ENCODE measurements at regions not wholly inside any gene's neighbourhood (a gene's known extent, or its start where the extent isn't known, plus 50 kb on each side); places are given as distances from the start of the nearest gene placed in this dataset.
"Not testable (repeated sequence)": the region's sequence is repeated elsewhere in the genome, so short reads cannot be mapped to it uniquely, and the experiment has no call there.

GRCh38 chr5:99272576-99272975 is 343.8 kb upstream of the CHD1 start:
- DNase-seq = no peak

- DNase-seq = no peak
Observed at GRCh38 chr5:99258819-99259218, 330.0 kb upstream of the CHD1 start.

- no peak for DNase-seq
Observed at GRCh38 chr5:99248066-99248465, 319.3 kb upstream of the CHD1 start.

GRCh38 chr5:99247346-99247745 is 318.5 kb upstream of the CHD1 start:
- DNase-seq = no peak

- no peak for DNase-seq
Observed at GRCh38 chr5:99243111-99243510, 314.3 kb upstream of the CHD1 start.

- no peak for DNase-seq
Observed at GRCh38 chr5:99239826-99240360, 311.1 kb upstream of the CHD1 start.

- DNase-seq = no peak
Observed at GRCh38 chr5:99191206-99191745, 262.5 kb upstream of the CHD1 start.

- DNase-seq = no peak
Observed at GRCh38 chr5:99187611-99188010, 258.8 kb upstream of the CHD1 start.

- no peak for DNase-seq
Observed at GRCh38 chr5:99179206-99179605, 250.4 kb upstream of the CHD1 start.

- DNase-seq = no peak
Observed at GRCh38 chr5:99177796-99178195, 249.0 kb upstream of the CHD1 start.

- DNase-seq = no peak
Observed at GRCh38 chr5:99176186-99176585, 247.4 kb upstream of the CHD1 start.

- no peak for DNase-seq
Observed at GRCh38 chr5:99169309-99169708, 240.5 kb upstream of the CHD1 start.

GRCh38 chr5:99161538-99161937 is 232.7 kb upstream of the CHD1 start:
- DNase-seq = not testable (repeated sequence)

- no peak for DNase-seq
Observed at GRCh38 chr5:99156688-99157087, 227.9 kb upstream of the CHD1 start.

GRCh38 chr5:99143283-99143795 is 214.5 kb upstream of the CHD1 start:
- DNase-seq = not testable (repeated sequence)

GRCh38 chr5:99141534-99142128 is 212.8 kb upstream of the CHD1 start:
- no peak for DNase-seq

- no peak for DNase-seq
Observed at GRCh38 chr5:99138911-99139310, 210.1 kb upstream of the CHD1 start.

- no peak for DNase-seq
Observed at GRCh38 chr5:99133921-99134320, 205.1 kb upstream of the CHD1 start.

- DNase-seq = no peak
Observed at GRCh38 chr5:99129768-99130501, 201.1 kb upstream of the CHD1 start.

GRCh38 chr5:99122976-99123375 is 194.2 kb upstream of the CHD1 start:
- DNase-seq = no peak

GRCh38 chr5:99119326-99119725 is 190.5 kb upstream of the CHD1 start:
- DNase-seq = no peak

GRCh38 chr5:99116526-99116925 is 187.7 kb upstream of the CHD1 start:
- DNase-seq = no peak

GRCh38 chr5:99109894-99110293 is 181.1 kb upstream of the CHD1 start:
- no peak for DNase-seq

- DNase-seq = no peak
Observed at GRCh38 chr5:99105216-99105615, 176.4 kb upstream of the CHD1 start.
